DMS 273 (cell line): ENCODE measurements at regions not wholly inside any gene's neighbourhood (a gene's known extent, or its start where the extent isn't known, plus 50 kb on each side); places are given as distances from the start of the nearest gene placed in this dataset.

Experiments used
- DNase-seq: peaks from one replicate; lab custom pipeline; 2025; ENCODE audit not compliant: unreplicated experiment; lab: John Stamatoyannopoulos, UW

DNA sequence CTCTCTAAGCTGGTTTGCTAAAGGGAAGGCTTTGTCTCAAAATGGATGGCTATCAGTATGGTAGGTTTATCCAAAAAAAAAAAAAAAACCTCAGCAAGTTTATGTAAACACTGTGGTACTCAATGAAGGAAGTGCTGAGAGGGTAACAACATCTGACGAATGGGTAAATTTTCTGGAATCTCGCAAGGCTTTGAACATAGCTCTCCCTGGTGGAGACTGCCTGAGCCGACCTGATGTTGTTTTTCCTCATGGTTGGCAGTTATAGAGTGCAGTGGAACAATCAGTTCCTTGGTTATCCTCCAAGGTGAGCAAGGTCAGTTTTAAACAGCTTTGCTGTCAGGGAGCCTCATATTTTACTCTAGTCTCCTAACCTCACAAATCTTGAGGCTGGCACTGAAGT is 94.6 kb downstream of the ZPLD1 start:
- DNase-seq, result peak; percentile 70

DNA sequence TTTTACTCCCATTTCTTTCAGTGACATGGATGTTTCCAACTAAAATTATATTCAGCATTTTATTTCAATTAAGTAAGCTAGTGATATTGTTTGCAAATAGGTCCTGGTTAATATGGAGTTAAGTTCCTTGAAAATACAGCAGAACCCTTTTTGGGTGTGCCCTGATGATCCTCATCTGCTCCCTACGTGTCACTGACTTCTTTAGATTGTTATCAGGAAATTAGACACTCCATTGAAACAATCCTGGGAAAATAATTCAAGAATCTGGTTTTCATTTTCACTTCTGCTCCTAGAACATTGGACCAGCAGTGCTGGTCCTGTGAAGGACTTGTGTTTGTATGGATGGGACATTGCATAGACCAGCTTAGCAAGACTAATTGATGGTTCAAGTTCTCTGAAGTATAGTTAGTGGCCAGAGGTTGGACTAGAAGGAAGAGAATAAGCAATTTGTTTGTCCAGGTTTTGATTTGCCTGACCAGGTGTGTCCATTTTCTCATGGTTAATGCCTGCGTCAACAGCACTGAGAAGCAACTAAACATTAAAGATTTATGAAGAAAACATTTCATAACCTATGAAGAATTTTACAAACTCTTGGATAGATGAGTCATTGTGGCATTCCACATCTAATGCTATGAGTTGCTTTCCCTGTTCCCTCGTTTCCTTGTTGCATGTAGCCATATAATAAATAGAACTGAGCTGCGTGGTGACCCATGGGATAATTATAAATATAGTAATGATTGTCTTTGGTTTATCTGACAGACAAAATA is 95.8 kb downstream of the ZPLD1 start:
- no peak for DNase-seq

DNA sequence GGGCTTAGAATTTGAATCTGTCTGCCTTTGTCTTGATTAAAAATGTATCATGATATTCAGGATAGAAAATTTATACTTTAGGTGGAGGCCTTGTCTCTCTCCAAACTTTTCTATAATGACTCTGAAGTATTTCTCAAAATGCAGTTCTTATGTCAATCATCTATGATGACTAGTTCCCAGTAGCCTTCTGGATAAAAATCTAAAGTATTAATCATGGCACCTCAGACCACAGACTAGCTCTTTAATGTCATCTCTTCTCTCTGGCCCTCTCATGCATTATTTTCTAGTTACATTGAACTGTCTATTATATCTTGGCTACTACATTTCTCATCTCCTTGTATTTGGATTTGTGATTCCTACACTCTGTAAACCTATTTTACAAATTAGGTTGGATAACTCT is 96.9 kb downstream of the ZPLD1 start:
- no peak for DNase-seq

DNA sequence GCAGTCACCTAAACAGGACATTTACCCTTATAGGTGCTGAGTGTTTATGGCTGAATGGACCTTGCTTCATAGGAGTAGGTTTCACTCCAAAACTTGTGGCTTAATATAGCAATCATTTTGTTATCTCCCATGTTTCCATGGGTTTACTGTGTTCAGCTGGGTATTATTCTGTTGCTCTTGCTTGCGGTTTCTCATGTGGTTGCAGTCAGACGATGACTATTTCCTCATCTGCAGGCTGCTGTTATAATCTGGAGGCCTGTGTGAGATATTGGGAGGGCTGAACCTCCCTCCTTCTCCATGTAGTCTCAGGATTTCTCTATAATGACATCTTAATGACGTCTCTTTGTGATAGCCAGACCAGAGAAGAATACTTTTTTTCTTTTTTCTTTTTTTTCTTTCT is 98.1 kb downstream of the ZPLD1 start:
- DNase-seq, result no peak

DNA sequence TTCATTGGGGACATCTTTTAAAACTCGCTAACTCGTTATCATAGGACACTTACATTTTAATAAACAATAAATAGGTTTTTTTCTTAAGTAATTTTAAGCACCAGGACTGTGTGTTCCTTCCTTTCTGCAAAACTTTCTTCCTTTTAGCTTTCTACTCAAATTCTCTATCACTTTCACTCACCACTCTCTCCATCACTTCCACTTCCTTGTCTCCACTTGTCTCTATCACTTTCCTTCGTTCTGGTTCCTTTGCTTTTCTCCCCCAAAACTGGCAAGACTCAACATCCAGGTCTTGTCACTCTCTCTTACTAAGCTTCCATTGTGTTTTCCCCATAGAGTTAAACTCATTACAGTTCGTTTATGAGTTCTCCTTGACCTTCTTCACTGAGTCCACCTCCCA is 99.0 kb downstream of the ZPLD1 start:
- no peak for DNase-seq

DNA sequence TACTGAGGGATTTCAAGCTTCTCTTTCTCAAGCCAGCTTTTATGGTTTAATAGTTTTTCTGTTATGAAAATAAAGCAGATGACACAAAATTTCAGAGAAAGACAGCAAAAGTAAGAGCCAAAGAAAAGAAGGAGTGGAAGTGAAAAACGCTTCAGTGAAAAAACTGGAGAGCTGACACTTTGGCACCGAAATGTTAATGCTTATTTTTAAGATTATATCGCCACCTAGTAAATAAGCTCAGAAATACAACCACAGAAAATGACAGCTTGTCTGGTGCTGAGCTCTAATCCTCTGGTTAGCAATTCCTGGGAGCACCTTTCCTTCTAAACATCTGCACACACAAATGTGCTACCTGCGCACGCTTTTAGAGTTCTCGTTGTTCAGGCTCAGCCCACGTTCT is 101.6 kb downstream of the ZPLD1 start:
- DNase-seq, result peak; percentile 81

DNA sequence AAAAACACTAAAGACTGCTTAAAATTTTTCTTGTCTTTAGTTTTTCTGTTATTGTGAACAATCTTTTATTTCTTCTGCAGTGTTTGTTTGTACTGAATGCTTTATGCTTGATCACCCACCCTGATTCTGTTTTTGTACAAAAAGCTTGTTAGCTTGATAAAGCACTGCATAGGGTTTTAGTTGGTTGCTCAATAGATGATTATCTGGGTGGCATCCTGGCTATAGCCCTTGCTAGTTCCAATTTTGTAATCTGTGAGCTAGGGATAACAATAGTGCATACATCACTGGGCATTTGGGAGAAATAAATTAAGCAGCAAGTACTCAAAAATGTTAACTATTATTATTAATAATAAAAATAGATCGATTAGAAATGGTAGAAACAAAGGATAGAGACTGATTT is 102.3 kb downstream of the ZPLD1 start:
- no peak for DNase-seq

DNA sequence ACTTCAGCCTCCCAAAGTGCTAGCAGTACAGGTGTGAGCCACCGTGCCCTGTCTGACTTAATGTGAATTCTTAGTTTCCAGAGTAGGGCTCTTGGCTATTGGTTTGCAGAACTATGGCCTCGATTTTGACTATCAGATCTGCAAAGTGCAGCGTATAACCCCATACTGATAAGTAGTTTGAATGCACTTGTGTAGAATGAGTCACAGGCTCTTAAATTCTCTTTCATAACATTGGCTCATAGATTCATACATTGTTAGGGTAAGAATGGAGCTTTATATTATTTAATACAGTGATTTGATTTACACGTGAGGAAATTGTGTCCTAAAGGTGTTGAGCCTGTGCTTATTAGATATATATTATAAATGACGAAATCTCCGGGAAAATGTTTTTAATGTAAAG is 109.9 kb downstream of the ZPLD1 start:
- no peak for DNase-seq

DNA sequence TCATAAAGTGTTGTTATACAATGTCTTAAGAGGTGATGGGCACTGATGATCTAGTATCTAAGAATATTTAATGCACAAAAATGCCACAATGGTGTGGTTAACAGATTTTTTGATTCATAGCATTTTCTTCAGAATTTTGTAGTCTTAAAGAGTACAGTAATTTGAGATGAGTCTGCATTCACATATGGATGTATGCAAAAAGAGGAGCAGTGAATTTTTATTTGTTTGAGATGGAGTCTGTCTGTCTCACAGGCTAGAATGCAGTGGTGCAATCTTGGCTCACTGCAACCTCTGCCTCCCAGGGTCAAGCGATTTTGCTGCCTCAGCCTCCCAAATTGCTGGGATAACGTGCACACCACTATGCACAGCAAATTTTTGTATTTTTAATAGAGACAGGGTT is 110.5 kb downstream of the ZPLD1 start:
- no peak for DNase-seq

DNA sequence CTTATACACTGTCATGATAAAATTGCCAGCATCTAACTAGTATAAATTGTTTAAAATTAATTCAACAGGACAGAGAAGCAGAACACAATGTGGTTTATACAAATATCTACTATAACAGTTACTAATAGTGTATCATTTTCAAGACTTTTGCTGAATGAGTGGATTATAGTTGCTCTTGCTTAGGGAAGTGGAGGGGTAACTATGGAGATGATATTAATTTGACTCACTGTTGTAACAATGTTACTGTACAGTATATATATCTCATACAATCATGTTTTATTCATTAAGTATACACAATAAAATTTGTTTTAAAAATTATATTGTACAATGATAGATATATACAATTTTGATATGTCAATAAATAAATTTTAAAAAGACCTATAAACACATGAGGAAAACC is 119.1 kb downstream of the ZPLD1 start:
- no peak for DNase-seq

DNA sequence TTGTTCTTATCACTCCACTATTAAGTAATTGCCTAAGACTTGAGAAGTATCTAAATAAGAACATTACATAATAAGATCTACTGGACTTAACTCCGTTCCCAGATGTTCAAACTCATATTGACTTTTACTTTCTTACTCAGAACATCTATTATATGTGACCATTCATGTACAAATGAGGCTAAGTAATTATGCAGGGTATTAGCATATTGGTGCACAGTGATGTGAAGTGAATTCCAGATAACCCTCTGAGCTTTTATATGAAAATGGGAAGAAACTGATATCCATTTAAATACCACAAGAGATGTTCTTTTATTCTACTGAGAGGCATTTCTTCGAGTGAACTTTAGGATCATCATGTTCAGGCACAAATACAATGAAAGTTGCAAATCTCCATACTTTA is 135.7 kb downstream of the ZPLD1 start:
- DNase-seq, result no peak

DNA sequence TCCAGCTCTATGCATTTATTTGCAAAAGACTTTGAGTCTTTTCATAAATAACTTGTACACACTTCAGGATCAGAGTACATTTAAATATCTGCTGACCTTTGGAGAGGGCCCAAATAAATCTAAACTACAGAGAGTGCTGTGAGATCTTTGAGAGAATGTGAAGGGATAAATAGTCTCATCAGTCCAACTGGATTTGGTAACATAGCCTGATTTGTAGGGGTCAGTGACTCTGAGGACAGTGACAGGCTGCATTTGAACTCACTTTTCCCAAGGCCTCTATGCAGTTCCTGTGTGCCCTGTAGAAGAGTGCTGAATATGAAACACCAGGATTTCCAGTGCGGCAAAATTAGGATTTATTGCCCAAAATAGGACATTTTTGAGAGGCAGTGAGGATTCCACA is 136.2 kb downstream of the ZPLD1 start:
- no peak for DNase-seq

DNA sequence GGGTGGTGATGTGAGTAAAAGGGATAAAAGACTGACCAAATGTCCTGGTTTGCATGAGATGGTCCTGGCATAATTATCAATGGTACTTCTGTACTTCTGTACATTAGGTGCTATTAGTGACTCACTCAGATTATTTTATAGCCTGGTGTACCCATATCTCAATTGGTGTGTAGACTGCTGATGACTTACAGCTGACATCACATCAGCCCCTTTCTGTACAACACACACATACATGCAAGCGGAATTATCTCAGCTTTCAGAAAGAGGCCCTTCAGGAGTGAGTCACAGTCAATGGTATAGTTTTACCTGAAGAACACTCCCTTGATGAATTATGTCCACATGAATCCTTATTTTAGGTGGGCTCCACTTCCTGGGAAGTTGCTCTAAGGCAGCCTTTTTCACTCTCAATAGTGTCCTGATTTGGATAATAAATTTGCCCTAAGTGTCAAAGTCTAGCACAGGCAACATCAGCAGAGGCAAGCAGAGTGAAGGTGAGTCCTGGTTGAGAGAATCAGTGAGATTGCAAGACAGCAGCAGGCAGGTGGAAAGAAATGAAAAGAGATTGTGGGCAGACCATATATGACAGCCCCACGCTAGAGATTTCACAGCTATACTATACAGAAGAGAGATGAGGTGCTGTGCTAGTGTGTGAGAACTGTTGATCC is 137.0 kb downstream of the ZPLD1 start:
- no peak for DNase-seq

DNA sequence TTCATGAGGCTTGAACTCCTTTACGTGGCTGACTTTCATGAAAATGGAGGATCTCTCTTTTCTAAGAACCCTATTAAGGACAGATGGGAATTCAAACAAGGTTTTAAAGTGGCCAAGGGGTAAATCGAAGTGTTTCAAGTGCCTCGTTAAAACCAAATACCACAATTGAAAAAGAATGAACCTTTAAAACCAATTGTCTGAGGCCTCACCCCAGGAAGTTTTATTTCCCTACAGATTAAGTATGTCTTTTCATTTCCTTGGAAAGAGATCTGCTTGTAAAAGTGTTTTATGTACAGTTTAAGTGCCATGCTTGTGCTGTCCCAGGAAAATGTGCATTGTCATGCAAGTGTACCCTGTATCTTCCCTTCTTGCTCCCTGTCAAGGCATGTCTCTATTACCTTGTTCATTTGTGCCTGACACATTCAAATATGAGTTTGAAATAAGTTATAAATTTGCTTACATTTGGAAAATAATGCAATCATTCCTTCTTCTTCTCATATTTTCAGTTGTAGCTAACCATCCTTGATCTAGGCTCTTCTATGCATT is 138.7 kb downstream of the ZPLD1 start:
- no peak for DNase-seq

DNA sequence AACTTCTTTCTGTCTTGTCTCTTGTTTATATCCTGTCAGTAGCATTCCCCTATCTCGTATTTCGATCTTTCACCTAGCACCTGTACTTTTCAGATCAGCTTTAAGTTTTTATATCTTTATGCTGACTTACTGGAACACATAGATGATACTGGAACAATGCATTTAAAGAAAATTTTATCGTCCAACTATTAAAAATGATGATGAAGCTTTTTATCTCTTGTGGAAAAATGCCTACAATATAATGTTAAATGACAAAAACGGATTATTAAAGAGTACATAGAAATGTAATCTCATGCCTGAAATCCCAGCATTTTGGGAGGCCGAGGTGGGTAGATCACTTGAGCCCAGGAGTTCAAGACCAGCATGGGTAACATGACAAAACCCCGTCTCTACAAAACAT is 139.5 kb downstream of the ZPLD1 start:
- no peak for DNase-seq

DNA sequence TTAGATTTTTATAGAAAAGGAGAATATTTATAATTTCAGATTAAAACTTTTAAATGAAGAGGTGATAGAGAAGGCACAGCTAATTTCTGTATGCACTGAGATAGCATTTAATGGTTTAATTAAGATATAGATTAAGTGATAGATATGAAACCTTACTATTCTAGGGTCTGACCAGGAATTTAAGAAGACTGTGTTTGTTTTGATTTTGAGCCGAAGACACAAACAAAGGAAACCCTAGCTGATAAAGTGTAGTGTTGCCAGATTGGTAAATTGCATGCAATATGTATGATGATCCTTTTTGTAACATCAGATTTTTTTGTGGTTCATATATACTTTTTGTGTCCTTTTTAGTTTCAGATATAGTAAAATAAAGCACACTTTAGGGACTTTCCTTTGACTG is 141.8 kb downstream of the ZPLD1 start:
- DNase-seq, result no peak

DNA sequence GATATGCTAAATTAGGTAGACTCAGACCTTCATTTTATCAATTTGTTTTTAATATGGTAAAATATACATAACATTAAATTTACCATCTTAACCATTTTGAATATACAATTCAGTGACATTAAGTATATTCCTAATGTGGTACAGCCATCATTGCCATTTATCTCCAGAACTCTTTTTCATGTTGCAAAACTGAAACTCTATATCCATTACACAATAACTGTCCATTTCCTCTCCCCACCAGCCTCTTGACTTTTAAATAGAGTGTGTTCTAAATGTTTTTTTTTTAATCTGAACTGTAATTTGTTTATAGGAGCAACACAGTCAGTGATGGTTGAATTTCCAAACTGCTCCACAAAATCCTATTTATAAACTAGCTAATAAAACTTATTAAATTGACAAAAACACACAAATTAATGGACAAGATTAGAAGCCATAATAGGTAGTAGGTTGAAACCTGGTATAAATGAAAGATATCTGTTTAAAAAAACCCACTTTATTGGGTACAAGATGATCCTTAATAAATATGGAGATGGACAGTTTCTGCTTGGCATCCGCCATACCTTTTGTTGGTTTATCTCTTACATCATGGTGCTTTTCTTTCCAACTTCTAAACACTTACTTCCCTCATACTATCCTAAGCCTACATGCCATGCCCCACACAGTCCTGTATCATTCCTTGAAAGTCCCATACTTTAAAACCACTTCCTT is 142.4 kb downstream of the ZPLD1 start:
- no peak for DNase-seq

DNA sequence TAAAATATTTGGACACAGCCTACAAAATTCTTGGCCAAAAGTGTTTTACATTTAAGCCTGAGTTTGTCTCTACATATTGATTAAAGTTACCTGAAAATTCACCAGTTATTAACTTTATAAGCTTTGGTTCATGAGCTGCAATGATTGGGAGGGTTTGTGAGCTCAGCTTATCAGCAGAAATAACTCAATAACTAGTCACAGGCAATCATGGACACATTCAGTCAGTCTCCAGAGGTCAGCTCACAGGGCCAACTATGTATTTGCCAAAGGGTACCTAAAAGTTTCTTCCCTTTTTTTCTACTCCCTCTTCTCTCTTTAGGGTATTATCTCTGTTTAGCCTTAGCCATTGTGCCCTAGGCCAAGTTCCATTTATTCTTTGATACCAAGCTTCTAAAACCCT is 145.9 kb downstream of the ZPLD1 start:
- DNase-seq, result no peak

DNA sequence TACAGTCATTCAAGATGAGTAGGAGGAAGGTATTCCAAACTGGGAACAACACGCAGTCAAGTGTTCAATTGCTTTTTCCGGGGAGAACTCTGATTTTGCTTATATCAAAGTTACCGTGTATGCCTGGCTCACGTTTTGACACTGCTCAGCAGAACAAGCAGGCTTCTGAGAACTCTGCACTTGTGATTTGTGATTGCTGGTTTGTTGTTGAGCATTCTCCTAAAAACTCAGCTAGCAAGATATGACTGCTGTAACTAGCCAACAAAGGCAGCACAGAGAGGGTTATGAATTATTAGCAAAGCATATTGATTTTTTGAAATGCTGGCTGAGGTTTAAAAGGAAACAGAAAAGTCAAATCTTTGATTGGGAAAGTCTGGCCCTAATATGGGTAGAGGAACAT is 151.7 kb downstream of the ZPLD1 start:
- DNase-seq, result no peak

DNA sequence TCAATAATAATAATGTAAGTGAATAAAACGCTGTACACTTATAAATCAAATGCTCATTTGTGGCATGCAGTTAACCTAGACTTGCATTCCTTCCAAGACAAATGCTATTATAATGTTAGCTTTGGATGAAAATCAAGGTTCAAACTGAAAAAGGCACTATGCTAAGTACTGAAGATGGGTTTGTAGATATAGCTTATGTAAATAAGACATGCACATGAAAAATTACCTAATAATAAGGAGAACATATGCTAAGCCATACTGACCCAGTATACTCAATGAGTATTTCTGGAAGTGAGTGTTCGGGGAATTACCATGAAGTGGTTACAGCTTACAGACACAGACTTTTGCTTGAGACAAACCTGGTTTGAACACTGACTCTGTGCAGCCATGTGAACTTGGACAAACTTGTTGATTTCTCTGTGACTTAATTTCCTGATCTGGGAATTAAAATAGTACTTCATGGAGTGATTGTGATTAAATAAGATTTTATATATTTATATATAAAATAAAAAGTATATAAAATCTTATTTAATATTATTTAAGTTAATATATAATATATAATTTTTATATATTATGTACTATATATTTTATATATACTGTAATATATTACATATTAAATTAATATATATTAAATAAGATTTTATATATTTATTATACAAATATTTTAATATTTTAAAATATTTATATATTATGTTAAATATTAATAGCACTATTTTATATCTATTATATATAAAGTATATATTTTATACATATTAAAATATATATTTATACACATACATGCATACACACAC is 159.2 kb downstream of the ZPLD1 start:
- DNase-seq, result no peak

DNA sequence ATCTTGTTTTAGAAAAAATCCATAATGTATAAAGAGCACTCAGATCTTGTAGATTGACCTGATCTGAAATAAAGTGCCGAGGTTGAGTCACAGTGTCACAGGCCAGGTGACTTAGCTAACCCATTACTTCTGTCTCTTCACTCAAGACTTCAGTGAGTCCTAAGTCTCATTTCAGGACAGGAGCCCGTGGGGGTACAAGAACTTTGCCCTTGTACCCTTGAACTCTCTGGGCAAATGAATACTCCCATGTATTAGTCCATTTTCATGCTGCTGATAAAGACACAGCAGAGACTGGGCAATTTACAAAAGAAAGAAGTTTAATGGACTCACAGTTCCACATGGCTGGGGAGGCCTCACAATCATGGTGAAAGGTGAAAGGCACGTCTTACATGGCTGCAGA is 160.2 kb downstream of the ZPLD1 start:
- no peak for DNase-seq
